ENCODE measurements at regions not wholly inside any gene's neighbourhood (a gene's known extent, or its start where the extent isn't known, plus 50 kb on each side); places are given as distances from the start of the nearest gene placed in this dataset.
A peak's percentile ranks its signal among the peaks of the same experiment; 100 is the strongest.

DNA sequence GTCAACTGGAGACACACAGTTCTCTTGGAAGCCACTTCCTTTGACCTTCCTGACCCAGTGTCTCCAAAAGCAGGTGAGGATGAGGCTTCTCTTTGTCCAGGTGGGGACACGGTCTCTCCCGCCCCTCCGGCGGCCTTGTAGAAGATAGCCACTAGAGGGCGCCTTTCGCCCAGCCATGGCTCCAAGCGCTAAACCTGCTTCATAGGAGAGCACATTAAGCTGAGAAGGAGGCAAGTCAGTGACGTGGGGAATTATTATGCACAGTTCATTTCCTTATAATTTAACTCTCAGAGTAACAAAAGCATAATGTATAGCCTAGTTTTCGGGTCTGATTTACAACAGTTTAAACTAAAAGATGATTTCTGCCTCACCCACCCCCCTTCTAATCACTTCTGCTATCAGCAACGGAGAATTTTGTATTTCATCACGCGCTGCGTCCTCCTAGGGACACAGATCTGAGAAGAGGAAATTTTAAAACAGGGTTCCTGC, 208.7 kb downstream of the ICOS start:
- TF ChIP-seq, protein P1, sequence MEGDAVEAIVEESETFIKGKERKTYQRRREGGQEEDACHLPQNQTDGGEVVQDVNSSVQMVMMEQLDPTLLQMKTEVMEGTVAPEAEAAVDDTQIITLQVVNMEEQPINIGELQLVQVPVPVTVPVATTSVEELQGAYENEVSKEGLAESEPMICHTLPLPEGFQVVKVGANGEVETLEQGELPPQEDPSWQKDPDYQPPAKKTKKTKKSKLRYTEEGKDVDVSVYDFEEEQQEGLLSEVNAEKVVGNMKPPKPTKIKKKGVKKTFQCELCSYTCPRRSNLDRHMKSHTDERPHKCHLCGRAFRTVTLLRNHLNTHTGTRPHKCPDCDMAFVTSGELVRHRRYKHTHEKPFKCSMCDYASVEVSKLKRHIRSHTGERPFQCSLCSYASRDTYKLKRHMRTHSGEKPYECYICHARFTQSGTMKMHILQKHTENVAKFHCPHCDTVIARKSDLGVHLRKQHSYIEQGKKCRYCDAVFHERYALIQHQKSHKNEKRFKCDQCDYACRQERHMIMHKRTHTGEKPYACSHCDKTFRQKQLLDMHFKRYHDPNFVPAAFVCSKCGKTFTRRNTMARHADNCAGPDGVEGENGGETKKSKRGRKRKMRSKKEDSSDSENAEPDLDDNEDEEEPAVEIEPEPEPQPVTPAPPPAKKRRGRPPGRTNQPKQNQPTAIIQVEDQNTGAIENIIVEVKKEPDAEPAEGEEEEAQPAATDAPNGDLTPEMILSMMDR (IDR thresholded peaks at IDR 0.05) = peak; percentile 74 to 97 (median 86)
- TF ChIP-seq POLR2A (IDR thresholded peaks at IDR 0.05) = no peak
